Mammary epithelial cell (primary cell): ENCODE measurements at regions not wholly inside any gene's neighbourhood (a gene's known extent, or its start where the extent isn't known, plus 50 kb on each side); places are given as distances from the start of the nearest gene placed in this dataset.

Experiments
- EZH2 ChIP-seq: IDR thresholded peaks from 2 replicates; pipeline ENCODE4 v1.6.1; 2012; ENCODE audit warnings: low read length, inconsistent platforms, borderline replicate concordance
- TF ChIP-seq, protein P1 (sequence below), 2 donors: IDR thresholded peaks in 1 of 2; conservative IDR thresholded peaks in 1 of 2; 2 replicates each; pipeline ENCODE4 v1.5.1; 2011 to 2012; ENCODE audit warnings: inconsistent platforms in 2 of 2, low read length in 2 of 2, mild to moderate bottlenecking in 2 of 2, control low read depth in 1 of 2, low read depth in 1 of 2; ENCODE audit not compliant: insufficient read depth in 1 of 2; ENCODE audit errors: extremely low read depth in 1 of 2

DNA sequence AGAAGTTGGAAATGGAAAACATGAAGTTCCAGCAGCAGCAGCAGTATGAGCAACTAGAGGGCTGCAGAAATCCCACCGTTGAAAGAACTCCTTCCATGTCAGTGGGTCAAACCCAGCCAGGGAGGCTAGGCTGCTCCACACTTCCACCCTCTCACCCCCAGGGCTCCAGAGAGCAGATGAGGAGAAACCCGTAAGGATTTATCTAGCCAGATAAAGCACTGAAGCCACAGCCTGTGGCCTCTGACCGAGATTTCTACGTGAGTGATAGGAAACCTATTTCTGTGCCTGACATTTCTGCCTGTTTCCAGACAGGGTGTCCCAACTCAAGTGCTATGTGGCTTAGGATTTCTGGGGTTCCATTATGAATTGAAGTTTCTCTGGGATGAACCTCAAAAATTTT, 100.0 kb upstream of the EEA1 start:
- TF ChIP-seq, protein P1, sequence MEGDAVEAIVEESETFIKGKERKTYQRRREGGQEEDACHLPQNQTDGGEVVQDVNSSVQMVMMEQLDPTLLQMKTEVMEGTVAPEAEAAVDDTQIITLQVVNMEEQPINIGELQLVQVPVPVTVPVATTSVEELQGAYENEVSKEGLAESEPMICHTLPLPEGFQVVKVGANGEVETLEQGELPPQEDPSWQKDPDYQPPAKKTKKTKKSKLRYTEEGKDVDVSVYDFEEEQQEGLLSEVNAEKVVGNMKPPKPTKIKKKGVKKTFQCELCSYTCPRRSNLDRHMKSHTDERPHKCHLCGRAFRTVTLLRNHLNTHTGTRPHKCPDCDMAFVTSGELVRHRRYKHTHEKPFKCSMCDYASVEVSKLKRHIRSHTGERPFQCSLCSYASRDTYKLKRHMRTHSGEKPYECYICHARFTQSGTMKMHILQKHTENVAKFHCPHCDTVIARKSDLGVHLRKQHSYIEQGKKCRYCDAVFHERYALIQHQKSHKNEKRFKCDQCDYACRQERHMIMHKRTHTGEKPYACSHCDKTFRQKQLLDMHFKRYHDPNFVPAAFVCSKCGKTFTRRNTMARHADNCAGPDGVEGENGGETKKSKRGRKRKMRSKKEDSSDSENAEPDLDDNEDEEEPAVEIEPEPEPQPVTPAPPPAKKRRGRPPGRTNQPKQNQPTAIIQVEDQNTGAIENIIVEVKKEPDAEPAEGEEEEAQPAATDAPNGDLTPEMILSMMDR (conservative IDR thresholded peaks at IDR 0.05 in 1 of 2, IDR thresholded peaks at IDR 0.05 in 1 of 2; ENCODE audit: extremely low read depth in 1 of 2, insufficient read depth in 1 of 2, low read depth in 1 of 2, low read length in 2 of 2), result no peak
- TF ChIP-seq EZH2, result no peak
